HEK293T (cell line): ENCODE measurements at regions not wholly inside any gene's neighbourhood (a gene's known extent, or its start where the extent isn't known, plus 50 kb on each side); places are given as distances from the start of the nearest gene placed in this dataset.

Source experiments
- ARNT ChIP-seq: fragments of 450-650 bp; IDR thresholded peaks from 2 replicates; pipeline ENCODE4 v1.6.1; 2017; ENCODE audit warnings: mild to moderate bottlenecking
- BHLHE40 ChIP-seq: fragments of 450-650 bp; IDR thresholded peaks from 2 replicates; pipeline ENCODE4 v1.6.1; 2016; ENCODE audit warnings: mild to moderate bottlenecking, moderate library complexity, borderline replicate concordance
- CTBP1 ChIP-seq: fragments of 450-650 bp; IDR thresholded peaks from 2 replicates; pipeline ENCODE4 v1.6.1; 2016; ENCODE audit warnings: borderline replicate concordance
- ELF4 ChIP-seq: fragments of 450-650 bp; IDR thresholded peaks from 2 replicates; pipeline ENCODE4 v1.6.1; 2017; ENCODE audit warnings: antibody characterized with exemption
- FOXK2 ChIP-seq: fragments of 450-650 bp; IDR thresholded peaks from 2 replicates; pipeline ENCODE4 v1.6.1; 2016; ENCODE audit warnings: mild to moderate bottlenecking
- FOXM1 ChIP-seq: fragments of 450-650 bp; IDR thresholded peaks from 2 replicates; pipeline ENCODE4 v1.6.1; 2017; ENCODE audit warnings: mild to moderate bottlenecking, borderline replicate concordance
- HDGF ChIP-seq: fragments of 450-650 bp; IDR thresholded peaks from 2 replicates; pipeline ENCODE4 v1.6.1; 2017; ENCODE audit warnings: antibody characterized with exemption, borderline replicate concordance
- L3MBTL2 ChIP-seq: fragments of 450-650 bp; conservative IDR thresholded peaks from 2 replicates; pipeline ENCODE4 v1.6.1; 2016; ENCODE audit warnings: mild to moderate bottlenecking
- LEF1 ChIP-seq: fragments of 450-650 bp; IDR thresholded peaks from 2 replicates; pipeline ENCODE4 v1.6.1; 2017; ENCODE audit warnings: mild to moderate bottlenecking, borderline replicate concordance
- PKNOX1 ChIP-seq: fragments of 450-650 bp; IDR thresholded peaks from 2 replicates; pipeline ENCODE4 v1.6.1; 2016
- SP1 ChIP-seq: fragments of 450-650 bp; IDR thresholded peaks from 2 replicates; pipeline ENCODE4 v1.6.1; 2017
- SUZ12 ChIP-seq: fragments of 450-650 bp; IDR thresholded peaks from 2 replicates; pipeline ENCODE4 v1.6.1; 2016; ENCODE audit warnings: mild to moderate bottlenecking

GRCh38 chr7:41524876-41525275, 178.0 kb downstream of the INHBA start:
- TF ChIP-seq BHLHE40, result no peak
- TF ChIP-seq PKNOX1, result no peak
- no peak for TF ChIP-seq CTBP1
- no peak for TF ChIP-seq FOXM1
- TF ChIP-seq SP1, result no peak
- no peak for TF ChIP-seq L3MBTL2
- TF ChIP-seq FOXK2, result no peak
- no peak for TF ChIP-seq ELF4
- TF ChIP-seq LEF1, result no peak
- no peak for TF ChIP-seq SUZ12
- TF ChIP-seq HDGF, result no peak
- TF ChIP-seq ARNT, result no peak
